ENCODE measurements at regions not wholly inside any gene's neighbourhood (a gene's known extent, or its start where the extent isn't known, plus 50 kb on each side); places are given as distances from the start of the nearest gene placed in this dataset.

GRCh38 chr14:22320362-22320750, 268.7 kb downstream of the DAD1 start:
- POLR2A ChIA-PET = no interaction called here
- no peak overlapping the region for H3K4me3 ChIP-seq
- no peak overlapping the region for H3K27ac ChIP-seq
- no peaks in the 10 kb centered on the region for H3K9me3 ChIP-seq
- no peak for FAIRE-seq
- no peak for DNase-seq (ENCODE audit: low read depth in 1 of 2, low spot score in 1 of 2)
- TF ChIP-seq RAD21 (conservative IDR thresholded peaks at IDR 0.05 in 1 of 2, IDR thresholded peaks at IDR 0.05 in 1 of 2) = peak in 1 of 2 experiments; percentile 53; a peak in 2 of 5 replicates
- no peak for TF ChIP-seq ATOH8 (CRISPR knock-in tag; IDR thresholded peaks at IDR 0.05; ENCODE audit: low read depth)
- CTCF ChIA-PET = interaction anchor here (0.6 to 8.9 kb wide), 33 partner anchors 11 to 1070 kb away, joined by 3 to 138 read pairs (median 6); no protein-coding TSS in a partner anchor
- WGBS (ENCODE audit: missing lambda C conversion rate) = 31% methylated on average over 4 of the region's 4 CpGs
- no peak overlapping the region for H3K4me2 ChIP-seq
- peak; percentile 71; a peak in 5 of 6 replicates for ATAC-seq
- no peaks in the 10 kb centered on the region; the same call in 2 of the 3 replicates for H3K4me1 ChIP-seq

DNA sequence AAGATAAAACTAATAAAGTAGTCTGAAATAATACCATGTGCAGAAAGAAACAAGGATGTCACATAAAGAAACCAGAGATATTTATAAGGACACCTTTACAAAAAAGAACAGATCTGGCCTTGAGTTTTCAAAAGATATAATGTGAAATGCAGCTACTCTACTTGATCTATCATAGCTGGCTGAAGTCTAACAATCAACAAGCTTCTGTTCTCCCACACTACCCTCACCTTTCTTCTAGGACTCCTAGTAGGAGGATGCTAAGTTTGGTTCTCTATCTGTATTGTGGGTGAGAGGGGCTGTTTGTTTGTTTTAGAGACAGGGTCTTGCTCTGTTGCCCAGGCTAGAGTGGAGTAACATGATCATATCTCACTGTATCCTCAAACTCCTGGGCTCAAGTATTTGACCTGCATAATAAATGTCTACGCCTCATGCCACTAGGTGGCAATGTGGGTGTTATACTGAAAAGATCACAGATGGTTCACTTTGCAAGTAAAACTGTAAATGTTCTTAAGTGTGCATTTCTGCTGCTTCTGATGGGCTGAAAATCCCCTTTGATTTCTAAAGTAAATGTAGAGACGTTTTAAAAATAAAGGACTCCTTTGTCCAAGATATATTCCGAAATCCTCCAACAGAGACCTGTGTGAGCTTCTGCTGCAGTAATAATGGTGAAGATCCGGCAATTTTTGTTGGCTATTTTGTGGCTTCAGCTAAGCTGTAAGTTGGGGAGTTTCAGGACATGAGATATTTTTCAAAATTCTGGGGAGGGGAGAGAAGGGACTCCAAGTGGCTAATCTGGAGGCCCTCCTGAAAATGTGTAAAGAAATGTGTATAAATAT, 269.3 kb downstream of the DAD1 start:
- peak; percentile 79 for TF ChIP-seq CTCF (IDR thresholded peaks at IDR 0.05)
- no peak for TF ChIP-seq SREBF2 (IDR thresholded peaks at IDR 0.05)
- peak; percentile 76 for TF ChIP-seq SMC3 (IDR thresholded peaks at IDR 0.05)
- no peak for TF ChIP-seq MAFK (IDR thresholded peaks at IDR 0.05; ENCODE audit: partially characterized antibody)
- TF ChIP-seq CBX2 (IDR thresholded peaks at IDR 0.05; ENCODE audit: borderline replicate concordance, low read depth) = no peak
- no peak for TF ChIP-seq RFX5 (IDR thresholded peaks at IDR 0.05)
- no peak for TF ChIP-seq PBX3 (IDR thresholded peaks at IDR 0.05)
- TF ChIP-seq MAZ (IDR thresholded peaks at IDR 0.05; ENCODE audit: borderline replicate concordance, low read depth, low read length) = no peak
- no peak for TF ChIP-seq GATA3 (IDR thresholded peaks at IDR 0.05; ENCODE audit: borderline replicate concordance)
- TF ChIP-seq RAD21 (conservative IDR thresholded peaks at IDR 0.05 in 1 of 2, IDR thresholded peaks at IDR 0.05 in 1 of 2) = peak; percentile 74 to 79
- DNase-seq (ENCODE audit: low read depth in 1 of 2, low spot score in 1 of 2) (peak; percentile 29 to 73), ATAC-seq (peak; percentile 92 to 97), FAIRE-seq (peak; percentile 54)
- no peak overlapping the region for H3K27ac ChIP-seq
- no peak overlapping the region for H3K4me3 ChIP-seq
- POLR2A ChIA-PET = no interaction called here
- H3K4me2 ChIP-seq = no peak overlapping the region
- CTCF ChIA-PET = interaction anchor here (0.5 to 8.9 kb wide), 49 partner anchors 10 to 583 kb away, joined by 3 to 138 read pairs (median 4); no protein-coding TSS in a partner anchor
- H3K4me1 ChIP-seq = no peaks in the 10 kb centered on the region; the same call in 2 of the 3 replicates
- no peaks in the 10 kb centered on the region for H3K9me3 ChIP-seq
- 23% methylated on average over 4 of the region's 4 CpGs for WGBS (ENCODE audit: missing lambda C conversion rate)

DNA sequence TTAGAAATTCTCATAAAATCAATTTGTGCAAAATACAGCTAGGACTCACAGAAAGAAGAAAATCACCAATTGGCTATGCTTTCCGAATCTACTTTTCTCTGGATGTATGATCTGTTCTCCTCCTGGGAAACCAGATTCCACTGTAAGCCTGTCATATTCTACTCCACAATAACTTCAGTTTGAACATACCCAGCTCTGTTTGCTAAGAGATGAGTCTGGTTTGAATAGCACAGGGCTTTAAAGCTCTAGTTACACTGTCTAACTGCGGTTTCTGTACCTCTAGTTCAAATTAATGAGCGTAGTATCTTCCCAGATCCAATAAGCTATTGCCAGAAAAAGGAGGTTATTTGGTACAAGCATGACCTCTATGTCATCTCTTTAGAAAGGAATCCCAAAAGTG, 270.1 kb downstream of the DAD1 start:
- no peak overlapping the region for H3K27ac ChIP-seq
- ChIA-PET POLR2A (no interaction called here), CTCF (interaction anchor here (0.5 to 8.9 kb wide), 38 partner anchors 10 to 584 kb away, joined by 3 to 138 read pairs (median 4); no protein-coding TSS in a partner anchor)
- FAIRE-seq (peak; percentile 18), DNase-seq (ENCODE audit: low read depth in 1 of 2, low spot score in 1 of 2) (no peak), ATAC-seq (no peak)
- 5% methylated on average over 3 of the region's 3 CpGs for WGBS (ENCODE audit: missing lambda C conversion rate)
- H3K9me3 ChIP-seq = no peaks in the 10 kb centered on the region
- no peak overlapping the region for H3K4me3 ChIP-seq
- TF ChIP-seq MAZ (IDR thresholded peaks at IDR 0.05; ENCODE audit: borderline replicate concordance, low read depth, low read length) = no peak
- TF ChIP-seq CTCF (IDR thresholded peaks at IDR 0.05) = no peak
- TF ChIP-seq GATA3 (IDR thresholded peaks at IDR 0.05; ENCODE audit: borderline replicate concordance) = no peak
- TF ChIP-seq RARB (CRISPR knock-in tag; IDR thresholded peaks at IDR 0.05) = no peak
- no peak for TF ChIP-seq CHD2 (IDR thresholded peaks at IDR 0.05; ENCODE audit: low read length, partially characterized antibody)
- TF ChIP-seq, protein P1, sequence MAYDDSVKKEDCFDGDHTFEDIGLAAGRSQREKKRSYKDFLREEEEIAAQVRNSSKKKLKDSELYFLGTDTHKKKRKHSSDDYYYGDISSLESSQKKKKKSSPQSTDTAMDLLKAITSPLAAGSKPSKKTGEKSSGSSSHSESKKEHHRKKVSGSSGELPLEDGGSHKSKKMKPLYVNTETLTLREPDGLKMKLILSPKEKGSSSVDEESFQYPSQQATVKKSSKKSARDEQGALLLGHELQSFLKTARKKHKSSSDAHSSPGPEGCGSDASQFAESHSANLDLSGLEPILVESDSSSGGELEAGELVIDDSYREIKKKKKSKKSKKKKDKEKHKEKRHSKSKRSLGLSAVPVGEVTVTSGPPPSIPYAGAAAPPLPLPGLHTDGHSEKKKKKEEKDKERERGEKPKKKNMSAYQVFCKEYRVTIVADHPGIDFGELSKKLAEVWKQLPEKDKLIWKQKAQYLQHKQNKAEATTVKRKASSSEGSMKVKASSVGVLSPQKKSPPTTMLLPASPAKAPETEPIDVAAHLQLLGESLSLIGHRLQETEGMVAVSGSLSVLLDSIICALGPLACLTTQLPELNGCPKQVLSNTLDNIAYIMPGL (CRISPR knock-in tag; IDR thresholded peaks at IDR 0.05; ENCODE audit: borderline replicate concordance) = no peak
- TF ChIP-seq MAX (IDR thresholded peaks at IDR 0.05) = no peak
- TF ChIP-seq HOXA7 (CRISPR knock-in tag; IDR thresholded peaks at IDR 0.05) = no peak
- TF ChIP-seq HDAC2 (IDR thresholded peaks at IDR 0.05) = no peak
- TF ChIP-seq KDM5A (IDR thresholded peaks at IDR 0.05) = no peak
- no peak for TF ChIP-seq CBX2 (IDR thresholded peaks at IDR 0.05; ENCODE audit: borderline replicate concordance, low read depth)
- no peak overlapping the region for H3K4me2 ChIP-seq
- H3K4me1 ChIP-seq = no peaks in the 10 kb centered on the region; the same call in 2 of the 3 replicates
